Esophagus squamous epithelium (tissue), 4 donors: ENCODE measurements at regions not wholly inside any gene's neighbourhood (a gene's known extent, or its start where the extent isn't known, plus 50 kb on each side); places are given as distances from the start of the nearest gene placed in this dataset.

Experiments used
- POLR2A ChIP-seq, 4 donors: fragments of 450-650 bp; IDR thresholded peaks; one replicate each; pipeline ENCODE4 v1.6.1; 2017; ENCODE audit warnings: antibody characterized with exemption in 4 of 4, mild to moderate bottlenecking in 4 of 4, moderate library complexity in 3 of 4
- TF ChIP-seq, protein P1 (sequence below), 6 experiments: fragments of 450-650 bp in 4 of 6; fragments of 200-600 bp in 2 of 6; sonication (generic) in 2 of 6; IDR thresholded peaks; one replicate each; pipeline ENCODE4 v1.5.1; 2016 to 2019; ENCODE audit warnings: antibody characterized with exemption in 6 of 6, mild to moderate bottlenecking in 4 of 6, moderate library complexity in 4 of 6

DNA sequence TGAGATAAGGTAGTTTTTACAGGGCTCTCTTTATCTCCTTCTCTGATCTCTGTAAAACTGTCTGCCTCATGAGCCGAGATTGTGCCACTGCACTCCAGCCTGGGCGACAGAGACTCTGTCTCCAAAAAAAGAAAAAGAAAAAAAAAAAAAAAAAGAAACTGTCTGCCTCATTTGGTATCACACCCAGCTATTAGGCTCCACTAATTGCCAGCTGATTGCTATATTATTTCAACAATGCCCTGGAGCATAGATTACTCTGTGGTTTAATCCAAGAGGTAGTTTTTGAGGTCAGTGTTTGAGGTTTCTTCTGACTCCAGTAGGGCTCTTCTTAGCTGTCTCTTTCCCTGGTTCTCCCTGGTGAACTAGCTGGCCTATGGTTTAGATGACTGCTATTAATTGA lies 268.1 kb upstream of the PLPP4 start:
- TF ChIP-seq, protein P1, sequence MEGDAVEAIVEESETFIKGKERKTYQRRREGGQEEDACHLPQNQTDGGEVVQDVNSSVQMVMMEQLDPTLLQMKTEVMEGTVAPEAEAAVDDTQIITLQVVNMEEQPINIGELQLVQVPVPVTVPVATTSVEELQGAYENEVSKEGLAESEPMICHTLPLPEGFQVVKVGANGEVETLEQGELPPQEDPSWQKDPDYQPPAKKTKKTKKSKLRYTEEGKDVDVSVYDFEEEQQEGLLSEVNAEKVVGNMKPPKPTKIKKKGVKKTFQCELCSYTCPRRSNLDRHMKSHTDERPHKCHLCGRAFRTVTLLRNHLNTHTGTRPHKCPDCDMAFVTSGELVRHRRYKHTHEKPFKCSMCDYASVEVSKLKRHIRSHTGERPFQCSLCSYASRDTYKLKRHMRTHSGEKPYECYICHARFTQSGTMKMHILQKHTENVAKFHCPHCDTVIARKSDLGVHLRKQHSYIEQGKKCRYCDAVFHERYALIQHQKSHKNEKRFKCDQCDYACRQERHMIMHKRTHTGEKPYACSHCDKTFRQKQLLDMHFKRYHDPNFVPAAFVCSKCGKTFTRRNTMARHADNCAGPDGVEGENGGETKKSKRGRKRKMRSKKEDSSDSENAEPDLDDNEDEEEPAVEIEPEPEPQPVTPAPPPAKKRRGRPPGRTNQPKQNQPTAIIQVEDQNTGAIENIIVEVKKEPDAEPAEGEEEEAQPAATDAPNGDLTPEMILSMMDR (IDR thresholded peaks at IDR 0.05), result no peak
- no peak for TF ChIP-seq POLR2A (IDR thresholded peaks at IDR 0.05)
